GM21526 (cell line): ENCODE measurements at regions not wholly inside any gene's neighbourhood (a gene's known extent, or its start where the extent isn't known, plus 50 kb on each side); places are given as distances from the start of the nearest gene placed in this dataset.

Experiments used
- ATAC-seq: cut with Tn5 transposase; IDR thresholded peaks from one replicate; pipeline ENCODE4 v1.9.1; 2021; ENCODE audit warnings: moderate library complexity; ENCODE audit not compliant: unreplicated experiment, low FRiP score

DNA sequence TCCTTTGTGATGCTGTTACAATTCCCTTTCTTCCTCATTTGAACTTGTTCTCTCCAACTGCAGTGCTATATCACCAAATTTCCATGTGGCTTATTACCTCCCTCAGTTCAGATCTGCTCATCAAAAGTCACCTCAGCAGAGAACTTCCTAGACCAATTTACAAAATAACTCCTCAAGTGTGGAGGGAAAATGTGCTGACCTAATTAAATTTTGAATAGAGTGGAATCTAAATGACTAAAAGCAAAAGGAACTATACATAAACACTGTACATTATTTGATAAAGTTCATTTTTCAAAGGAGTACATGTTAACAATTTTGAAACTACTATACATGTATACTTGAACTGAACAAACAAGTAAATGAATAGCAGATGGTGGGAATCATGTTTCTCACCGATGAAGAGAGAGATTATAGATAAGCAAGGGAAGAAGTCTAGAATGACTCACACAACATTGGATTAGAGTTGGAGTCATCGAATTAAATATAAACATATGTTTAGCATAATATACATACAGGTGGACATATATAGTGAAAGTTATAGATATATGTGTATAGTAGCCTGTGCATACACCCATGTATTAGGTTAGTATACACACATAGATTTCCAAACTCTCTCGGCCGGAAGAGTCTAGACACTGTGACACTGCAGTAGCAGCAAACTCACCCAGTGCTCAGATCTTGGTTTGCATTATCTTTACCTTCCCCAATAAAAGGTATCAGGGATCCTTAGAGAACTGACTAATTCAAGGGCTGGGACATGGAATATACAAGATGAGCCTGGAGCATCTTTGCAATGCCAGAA lies 318.7 kb downstream of the PCDH18 start:
- no peak for ATAC-seq

DNA sequence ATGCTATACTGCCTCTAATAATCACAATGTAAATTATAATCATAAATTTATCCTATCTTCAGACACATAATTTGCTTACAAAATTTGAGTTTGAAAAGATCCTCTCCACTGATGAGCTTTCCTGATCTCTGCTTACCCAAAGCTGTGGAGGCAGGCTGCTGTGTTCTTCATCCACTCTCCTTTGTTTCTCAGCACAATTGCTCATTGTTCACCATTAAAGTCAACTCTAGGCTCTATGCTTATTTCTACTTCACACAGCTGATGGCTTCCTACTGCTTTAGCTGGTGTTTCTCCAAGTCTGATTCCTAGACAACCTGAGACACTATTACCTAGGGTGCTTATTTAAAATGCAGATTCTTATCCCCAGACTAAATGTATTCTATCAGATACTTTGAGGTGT lies 319.7 kb downstream of the PCDH18 start:
- ATAC-seq, result no peak

DNA sequence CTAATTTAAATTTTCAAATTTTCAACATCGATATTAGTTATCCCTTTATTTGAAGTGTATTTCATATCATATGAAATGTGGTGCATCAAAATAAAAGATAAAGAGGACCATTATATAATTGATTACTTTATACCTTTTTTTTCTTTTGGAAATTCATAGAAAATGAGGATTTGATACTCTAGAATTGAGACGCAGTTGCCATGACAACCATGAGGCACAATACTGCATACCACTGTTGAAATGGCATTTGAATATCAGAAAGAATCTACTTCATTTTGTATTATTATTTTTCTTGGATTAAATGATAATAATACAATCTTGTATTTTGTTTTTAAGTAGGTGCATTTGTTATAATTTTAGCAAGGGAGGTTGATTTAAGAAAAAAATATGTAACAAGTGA lies 323.1 kb downstream of the PCDH18 start:
- ATAC-seq, result no peak

DNA sequence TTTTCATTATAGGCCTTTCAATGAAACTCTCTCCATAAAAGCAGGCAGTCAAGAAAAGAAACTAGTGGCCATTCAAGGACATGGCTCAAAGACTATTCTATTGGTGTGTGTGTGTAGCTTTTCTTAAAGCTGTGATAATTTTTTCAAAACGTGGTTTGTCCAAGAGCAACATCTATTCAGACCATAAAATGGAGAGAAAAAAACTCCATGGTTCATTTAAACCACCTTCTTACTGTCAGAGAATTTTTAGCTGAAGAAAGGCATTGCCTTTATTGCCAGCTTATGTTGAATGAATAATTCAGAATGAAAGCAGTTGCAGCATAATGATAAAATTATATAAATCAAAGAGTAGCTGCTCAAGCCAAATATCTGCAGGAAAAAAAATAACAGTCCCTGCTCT lies 325.5 kb downstream of the PCDH18 start:
- no peak for ATAC-seq

DNA sequence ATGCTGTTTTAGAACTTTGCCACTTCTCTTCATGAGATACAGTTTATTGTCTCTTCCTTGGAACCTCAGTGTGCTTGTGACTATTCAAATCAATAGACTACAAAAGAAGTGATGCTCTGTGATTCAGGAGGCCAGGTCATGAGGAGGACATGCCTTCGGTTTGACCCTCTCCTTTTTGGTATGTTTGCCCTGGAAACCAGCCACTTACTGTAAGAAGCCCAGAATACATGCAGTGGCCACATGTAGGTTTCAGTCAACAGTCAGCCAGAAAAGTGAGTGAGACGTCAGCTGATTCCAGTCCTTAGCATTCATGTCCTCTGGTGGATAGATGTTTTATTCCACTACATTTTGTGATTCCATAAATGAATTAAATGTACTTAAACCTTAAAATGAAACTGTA lies 328.7 kb downstream of the PCDH18 start:
- ATAC-seq, result no peak

DNA sequence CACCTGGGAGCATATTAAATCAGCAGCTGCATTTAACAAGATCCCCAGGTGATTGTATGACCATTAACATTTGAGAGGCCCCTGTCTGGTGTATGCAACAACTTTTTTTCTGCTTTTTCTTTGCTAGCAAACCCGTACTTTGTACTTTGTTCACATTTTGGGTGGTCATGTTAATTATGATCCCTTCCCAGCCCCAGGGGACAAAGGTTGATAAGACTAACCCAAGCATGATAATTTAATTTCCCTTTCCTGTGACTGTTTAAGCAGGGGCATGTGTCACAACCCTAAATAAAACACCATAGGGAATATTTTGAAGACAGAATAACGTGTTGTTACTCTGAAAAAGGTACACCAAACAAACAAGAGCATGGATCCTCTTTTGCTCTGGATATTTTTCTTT lies 332.0 kb downstream of the PCDH18 start:
- ATAC-seq, result no peak

DNA sequence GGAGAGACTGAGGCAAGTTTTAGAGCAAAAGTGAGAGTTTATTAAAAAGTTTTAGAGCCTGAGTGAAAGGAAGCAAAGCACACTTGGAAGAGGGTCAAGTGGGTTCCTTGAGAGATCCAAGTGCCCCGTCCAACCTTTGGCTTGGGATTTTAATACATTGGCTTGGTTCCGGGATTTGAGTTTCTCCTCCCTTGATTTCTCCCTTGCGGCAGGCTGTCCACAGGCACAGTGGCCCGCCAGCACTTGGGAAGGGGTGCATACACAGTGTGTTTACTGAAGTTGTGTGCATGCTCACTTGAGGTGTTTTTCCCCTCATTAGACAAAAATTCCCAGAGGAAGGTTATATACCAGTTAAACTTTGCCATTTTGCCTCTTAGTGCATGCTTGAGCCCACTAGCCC lies 333.5 kb downstream of the PCDH18 start:
- no peak for ATAC-seq

DNA sequence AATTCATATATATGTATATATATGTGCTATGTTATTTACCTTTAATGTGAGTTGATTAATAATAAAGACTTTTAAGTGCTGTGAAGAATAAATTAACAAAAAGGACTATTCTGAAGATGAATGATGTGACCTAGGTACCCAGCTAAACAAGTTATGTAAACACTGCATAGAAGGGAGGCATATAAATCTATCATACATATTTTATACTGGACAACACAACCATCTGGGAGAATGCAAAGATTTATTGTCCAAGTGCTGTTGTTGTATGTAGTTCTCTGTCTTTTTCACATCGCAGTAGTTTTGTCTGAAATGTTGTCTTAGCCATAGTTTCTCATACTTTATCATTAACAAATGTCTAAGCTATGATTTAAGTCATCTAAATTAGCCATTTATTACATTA lies 337.6 kb downstream of the PCDH18 start:
- no peak for ATAC-seq

DNA sequence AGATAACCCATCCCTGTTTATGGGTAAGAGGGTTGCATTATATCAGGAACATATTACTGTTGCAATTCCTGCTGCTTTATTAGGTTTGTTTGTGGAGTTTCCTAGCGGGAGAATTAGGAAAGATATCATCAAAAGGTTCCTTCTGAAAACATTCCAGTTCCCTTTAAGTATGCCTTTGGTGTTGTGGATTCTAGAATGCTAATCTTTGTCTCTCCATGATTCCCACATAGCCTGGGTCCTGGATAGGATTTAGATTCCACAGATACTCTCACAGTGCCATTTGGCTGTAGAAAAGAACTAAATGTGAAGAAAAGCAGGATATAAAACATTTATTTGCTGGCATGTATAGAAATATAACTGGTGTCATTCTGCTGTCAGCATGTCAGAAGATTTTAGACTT lies 338.7 kb downstream of the PCDH18 start:
- no peak for ATAC-seq

DNA sequence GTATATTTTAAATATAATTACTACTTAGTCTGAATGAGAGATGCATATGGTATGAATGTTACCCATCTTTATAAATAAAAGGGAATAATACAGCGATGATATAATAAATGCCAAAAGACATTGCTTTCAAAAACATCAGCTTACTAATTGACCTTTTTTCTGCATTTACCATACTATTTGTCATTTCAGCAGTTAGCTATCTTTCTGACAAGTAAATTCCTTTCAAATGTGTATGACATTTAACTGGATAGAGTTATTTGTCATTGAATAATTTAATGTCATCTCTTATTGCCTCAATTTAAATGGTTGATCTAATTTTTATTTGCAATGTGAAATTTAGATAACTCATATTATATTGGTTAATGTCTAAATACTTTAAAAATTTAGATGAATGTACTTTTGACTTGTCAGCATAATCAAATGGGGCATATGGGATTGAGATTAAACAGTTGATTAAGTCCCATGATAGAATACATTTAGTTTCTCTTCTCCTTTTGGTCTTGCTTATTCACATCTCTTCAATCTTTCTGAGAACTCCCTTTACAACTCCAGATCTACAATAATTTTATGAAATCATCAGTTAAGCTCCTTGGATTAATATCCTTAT lies 350.9 kb downstream of the PCDH18 start:
- ATAC-seq, result no peak

DNA sequence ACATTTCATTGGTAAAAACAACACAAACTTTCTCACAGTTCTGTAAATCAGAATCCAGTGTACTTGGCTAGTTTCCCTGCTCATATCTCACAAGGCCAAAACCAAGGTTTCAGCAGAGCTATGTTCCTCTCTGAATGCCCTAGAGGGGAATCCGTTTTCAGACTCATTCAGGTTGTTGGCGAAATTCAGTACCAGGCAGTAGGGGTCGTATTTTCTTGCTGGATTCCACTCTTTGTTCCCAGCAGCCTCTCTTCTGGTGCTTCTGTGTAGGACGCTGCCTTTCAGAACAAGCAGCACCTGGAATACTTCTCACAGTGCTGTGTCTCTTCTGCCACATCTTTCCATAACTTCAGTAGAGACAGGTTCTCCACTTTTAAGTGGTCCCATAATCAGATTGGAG lies 351.9 kb downstream of the PCDH18 start:
- no peak for ATAC-seq

DNA sequence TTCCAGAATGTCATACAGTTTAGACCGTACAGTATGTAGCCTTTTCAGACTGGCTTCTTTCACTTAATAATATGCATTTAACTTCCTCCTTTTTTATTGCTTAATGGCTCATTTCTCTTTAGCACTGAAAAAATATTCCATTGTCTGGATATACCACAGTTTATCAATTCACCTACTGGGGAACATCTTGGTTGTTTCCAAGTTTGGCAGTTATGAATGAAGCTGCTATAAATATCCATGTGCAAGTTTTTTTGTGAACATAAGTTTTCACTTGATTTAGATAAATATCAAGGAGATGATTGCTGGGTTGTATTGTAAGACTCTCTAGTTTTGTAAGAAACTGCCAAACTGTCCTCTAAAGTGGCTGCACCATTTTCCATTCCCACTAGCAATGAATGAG lies 375.5 kb downstream of the PCDH18 start:
- no peak for ATAC-seq

DNA sequence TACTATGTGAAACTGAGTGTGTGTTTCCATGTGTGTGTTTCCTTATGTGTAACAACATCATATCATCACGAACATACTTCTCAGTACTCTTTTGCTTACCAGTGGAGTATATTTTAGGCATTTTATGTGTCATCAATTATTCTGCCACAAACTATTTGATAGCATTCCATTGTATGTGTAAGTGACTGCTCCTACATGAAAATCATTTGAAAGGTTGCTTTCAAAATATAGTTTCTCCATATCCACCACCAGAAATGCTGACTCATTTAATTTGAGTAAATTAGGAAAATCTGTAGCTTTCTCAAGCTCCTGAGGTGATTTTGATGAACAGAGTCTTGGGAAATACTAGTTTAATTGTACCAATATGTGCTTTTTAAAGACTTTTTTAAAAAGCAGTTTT lies 376.2 kb downstream of the PCDH18 start:
- no peak for ATAC-seq

DNA sequence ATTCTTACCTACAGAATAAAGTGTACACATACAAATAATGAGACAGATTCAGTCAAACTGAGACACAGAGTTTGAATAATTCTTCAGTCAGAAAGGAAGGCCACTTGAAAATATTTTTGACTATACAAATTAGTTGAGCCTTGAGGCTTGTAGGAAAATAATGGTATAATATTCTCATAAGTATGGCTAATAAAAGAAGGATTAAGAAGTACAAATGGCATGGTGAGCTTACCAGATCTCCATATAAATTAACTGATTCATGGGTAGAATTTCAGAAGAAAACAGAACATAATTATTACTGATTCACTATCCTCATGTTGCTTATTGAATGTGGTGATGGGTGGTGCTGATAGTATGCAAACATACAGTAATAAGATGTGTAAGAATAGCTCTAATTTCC lies 401.1 kb downstream of the PCDH18 start:
- ATAC-seq, result no peak

DNA sequence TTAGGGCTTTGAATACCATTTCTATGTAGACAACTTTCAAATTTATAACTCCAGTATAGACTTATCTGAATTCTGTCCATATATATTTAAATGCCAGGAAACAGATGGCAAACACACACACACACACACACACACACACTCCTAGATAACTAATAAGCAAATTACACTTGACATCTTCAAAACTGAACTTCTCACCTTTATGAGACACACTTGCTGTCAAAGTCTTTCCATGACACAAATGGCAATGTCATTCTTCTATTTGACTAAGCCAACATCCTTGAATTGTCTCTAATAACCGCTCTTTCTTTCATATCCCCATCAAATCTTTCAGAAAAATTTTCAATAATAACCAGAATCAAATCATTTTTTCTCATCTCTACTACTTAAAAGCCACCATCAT lies 402.4 kb downstream of the PCDH18 start:
- no peak for ATAC-seq

DNA sequence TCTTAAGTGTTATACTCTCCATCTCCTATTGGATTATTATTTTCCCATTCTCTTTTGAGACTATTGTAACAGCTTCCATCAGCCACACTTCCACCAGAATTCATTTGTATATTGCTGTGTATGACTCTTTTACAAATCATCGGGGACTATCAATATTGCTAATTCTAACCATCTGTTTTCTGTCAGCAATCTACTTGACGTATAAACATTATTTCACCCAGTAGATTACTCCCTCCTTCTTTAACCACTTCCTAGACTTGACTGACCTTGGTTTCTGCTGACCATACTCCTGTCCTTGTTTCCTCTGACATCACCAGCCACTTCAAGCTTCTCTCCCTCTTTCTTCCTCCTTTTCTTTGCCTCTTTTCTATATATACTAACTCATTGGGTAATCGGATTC lies 402.9 kb downstream of the PCDH18 start:
- ATAC-seq, result no peak

DNA sequence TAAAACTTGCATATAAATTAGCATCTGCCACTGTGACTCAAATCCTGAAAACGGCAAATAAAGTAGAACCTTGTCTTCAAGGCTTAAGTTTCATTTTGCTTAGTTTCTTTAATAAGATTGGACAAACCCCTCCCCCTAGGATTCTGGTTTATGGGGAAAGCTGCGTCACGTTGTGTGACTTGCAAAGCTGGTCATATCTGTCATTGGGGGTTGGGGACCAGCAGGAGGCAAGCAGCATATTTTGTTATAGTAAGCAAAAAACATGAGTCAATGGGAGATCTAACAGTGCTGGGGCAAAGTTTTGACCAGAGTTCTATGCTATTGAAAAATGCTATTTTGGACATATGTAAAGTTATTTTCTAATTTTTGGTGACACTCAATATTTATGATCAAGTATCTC lies 407.3 kb downstream of the PCDH18 start:
- ATAC-seq, result no peak

DNA sequence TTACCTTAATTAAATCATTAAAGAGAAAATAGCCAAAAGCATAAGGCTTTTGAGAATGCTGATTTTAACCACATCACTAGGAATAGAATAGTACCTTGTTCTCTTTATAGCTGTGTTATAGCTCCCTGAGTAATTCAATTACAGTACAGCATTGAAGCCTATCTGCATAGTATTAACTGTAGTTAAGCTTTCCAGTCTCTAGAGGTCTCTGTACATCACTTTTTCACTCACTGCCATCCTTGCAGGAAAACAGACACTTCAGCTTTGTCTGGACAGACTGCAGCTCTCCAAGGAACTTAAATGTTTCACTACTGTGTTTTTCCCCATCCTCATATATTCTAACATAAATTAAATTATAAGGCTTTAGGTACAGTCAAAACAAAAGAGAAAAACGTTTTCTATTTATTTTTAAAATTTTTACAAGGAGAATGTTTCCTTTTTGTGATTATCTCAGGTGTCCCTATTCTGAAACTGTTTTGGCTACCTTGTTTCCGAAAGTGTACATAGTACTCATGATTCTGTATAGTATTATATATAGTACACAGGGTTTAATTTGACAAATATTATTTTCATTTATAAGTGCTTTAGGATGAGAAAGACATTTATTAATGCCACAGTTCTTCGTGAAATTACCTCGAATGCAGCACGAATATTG lies 407.9 kb downstream of the PCDH18 start:
- no peak for ATAC-seq

DNA sequence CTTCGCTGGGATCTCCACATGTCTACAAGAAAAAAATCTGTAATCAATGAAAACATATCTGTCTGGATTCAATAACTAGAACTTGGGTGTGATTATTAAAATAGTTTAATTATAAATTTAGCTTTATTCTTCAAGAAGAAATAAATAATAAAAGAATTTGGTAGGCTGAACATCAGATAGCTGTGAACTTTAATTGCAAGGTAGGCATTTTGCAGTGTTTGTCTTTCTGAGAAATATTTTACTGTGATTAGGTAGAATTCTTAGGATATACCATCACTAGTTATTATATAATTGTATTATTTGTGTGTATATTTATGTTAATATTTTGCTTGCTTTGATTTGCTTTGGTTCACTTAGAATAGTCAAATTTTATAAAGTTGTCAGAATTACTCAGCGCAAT lies 409.4 kb downstream of the PCDH18 start:
- ATAC-seq, result no peak

DNA sequence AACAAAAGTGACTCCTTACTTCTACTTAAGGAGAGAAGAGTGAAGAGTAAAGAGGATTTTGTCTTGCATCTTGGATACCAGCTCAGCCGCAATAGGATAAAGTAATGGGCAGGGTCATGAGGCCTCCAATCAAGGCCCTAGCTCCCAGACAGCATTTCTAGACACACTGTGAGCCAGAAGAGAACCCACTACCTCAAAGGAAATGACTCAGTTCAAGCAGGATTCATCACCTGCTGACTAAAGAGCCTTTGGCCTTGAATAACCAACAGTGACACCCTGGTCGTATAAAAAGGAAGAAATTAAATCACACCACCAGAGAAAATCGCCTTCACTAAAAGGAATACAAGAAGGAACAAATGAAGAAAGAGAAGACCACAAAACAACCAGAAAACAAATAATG lies 416.1 kb downstream of the PCDH18 start:
- no peak for ATAC-seq

DNA sequence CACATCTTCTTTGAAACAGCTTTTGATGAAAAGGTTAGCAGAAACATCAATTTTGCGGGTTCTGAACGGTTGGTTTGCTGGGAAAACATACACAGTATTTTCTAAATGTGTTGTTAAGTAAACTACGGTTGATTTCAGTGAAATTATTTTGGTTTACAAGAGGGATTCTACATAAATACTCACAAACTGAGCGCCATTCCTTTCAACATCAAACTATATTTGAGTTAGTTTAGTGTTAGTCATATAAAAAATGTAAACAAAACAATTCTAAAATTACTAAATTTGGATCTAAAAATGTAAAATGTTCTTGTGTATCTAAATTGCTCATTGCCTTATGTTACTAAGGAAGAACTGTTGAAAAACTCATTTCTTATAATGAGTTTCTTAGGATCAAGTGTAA lies 425.6 kb downstream of the PCDH18 start:
- ATAC-seq, result no peak

DNA sequence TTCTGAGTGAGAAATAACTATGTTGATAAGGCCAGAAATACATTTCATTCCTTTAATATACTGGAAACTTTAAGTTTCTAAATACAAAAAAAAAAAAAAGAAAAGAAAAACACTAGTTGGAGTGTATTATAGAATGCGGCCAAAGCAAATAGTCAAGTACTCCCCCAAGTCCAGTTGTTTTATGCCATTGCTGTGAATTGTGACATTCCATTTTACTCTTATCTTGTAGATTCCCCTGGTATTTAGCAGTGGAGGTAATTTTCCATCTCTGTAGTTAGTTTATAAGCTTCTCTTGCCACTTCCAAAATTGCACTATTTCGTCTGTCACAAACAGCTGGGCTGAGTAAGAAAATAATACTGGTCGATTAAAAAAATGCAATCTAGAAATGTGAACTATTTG lies 426.0 kb downstream of the PCDH18 start:
- no peak for ATAC-seq
